ENCODE measurements at regions not wholly inside any gene's neighbourhood (a gene's known extent, or its start where the extent isn't known, plus 50 kb on each side); places are given as distances from the start of the nearest gene placed in this dataset.
"Not testable (repeated sequence)": the region's sequence is repeated elsewhere in the genome, so short reads cannot be mapped to it uniquely, and the experiment has no call there.

DNA sequence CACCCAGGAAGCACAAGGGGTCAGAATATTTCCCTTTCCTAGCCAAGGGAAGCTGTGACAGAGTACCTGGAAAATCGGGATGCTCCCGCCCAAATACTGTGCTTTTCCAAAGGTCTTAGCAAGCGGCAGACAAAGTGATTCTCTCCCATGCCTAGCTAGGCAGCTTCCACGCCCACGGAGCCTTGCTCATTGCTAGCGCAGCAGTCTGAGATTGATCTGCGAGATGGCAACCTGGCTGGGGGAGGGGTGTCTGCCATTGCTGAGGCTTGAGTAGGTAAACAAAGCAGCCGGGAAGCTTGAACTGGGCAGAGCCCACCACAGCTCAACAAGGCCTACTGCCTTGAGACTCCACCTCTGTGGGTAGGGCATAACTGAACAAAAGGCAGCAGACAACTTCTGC, 1037.5 kb downstream of the RPA4 start:
- not testable (repeated sequence) for TF ChIP-seq POLR2A (IDR thresholded peaks at IDR 0.05)
- TF ChIP-seq, protein P1, sequence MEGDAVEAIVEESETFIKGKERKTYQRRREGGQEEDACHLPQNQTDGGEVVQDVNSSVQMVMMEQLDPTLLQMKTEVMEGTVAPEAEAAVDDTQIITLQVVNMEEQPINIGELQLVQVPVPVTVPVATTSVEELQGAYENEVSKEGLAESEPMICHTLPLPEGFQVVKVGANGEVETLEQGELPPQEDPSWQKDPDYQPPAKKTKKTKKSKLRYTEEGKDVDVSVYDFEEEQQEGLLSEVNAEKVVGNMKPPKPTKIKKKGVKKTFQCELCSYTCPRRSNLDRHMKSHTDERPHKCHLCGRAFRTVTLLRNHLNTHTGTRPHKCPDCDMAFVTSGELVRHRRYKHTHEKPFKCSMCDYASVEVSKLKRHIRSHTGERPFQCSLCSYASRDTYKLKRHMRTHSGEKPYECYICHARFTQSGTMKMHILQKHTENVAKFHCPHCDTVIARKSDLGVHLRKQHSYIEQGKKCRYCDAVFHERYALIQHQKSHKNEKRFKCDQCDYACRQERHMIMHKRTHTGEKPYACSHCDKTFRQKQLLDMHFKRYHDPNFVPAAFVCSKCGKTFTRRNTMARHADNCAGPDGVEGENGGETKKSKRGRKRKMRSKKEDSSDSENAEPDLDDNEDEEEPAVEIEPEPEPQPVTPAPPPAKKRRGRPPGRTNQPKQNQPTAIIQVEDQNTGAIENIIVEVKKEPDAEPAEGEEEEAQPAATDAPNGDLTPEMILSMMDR (IDR thresholded peaks at IDR 0.05) = not testable (repeated sequence)
